IMR-90 (cell line): ENCODE measurements at regions not wholly inside any gene's neighbourhood (a gene's known extent, or its start where the extent isn't known, plus 50 kb on each side); places are given as distances from the start of the nearest gene placed in this dataset.

ENCODE experiments used
- ATAC-seq: fragments of 200-7000 bp; cut with Tn5 transposase; 2 replicates; pipeline ENCODE4 v1.9.1; 2020; ENCODE audit warnings: low read depth, mild to moderate bottlenecking, moderate library complexity
- BruUV-seq: library from RNA; stranded (reverse); fragments of 400-500 nt; replicated peaks from 2 replicates; lab custom pipeline; 2021; lab: Mats Ljungman, UMichigan
- CTCF ChIA-PET: fragments of 300-600 bp; formaldehyde crosslinking; extraction: SDS; loops from one replicate; lab custom pipeline; 2021; ENCODE audit warnings: antibody characterized with exemption; lab: Yijun Ruan, JAX
- POLR2A ChIA-PET: fragments of 300-600 bp; sonication (Branson Sonifier 250); formaldehyde crosslinking; loops from one replicate; lab custom pipeline; 2022; ENCODE audit warnings: antibody characterized with exemption; ENCODE audit not compliant: unreplicated experiment; lab: Charles Lee
- DNase-seq: peaks from one replicate; pipeline ENCODE4 v3.0.0; 2013
- H2AFZ ChIP-seq: replicated peaks from 2 replicates; pipeline ENCODE3; 2013; ENCODE audit warnings: low read length, mild to moderate bottlenecking; ENCODE audit not compliant: poor library complexity
- H2AK5ac ChIP-seq: 2 replicates; pipeline ENCODE4 v1.6.1; 2013; ENCODE audit warnings: low read depth, low read length, inconsistent platforms
- H2AK9ac ChIP-seq: replicated peaks from 2 replicates; pipeline ENCODE3; 2013; ENCODE audit warnings: mild to moderate bottlenecking, low read depth, low read length, moderate library complexity; ENCODE audit not compliant: poor library complexity
- H2BK120ac ChIP-seq: 2 replicates; pipeline ENCODE4 v1.6.1; 2013; ENCODE audit warnings: low read depth, low read length, inconsistent platforms
- H2BK15ac ChIP-seq: 3 replicates; pipeline ENCODE4 v1.6.1; 2013; ENCODE audit warnings: low read depth, low read length, inconsistent platforms
- H2BK20ac ChIP-seq: 2 replicates; pipeline ENCODE4 v1.6.1; 2013; ENCODE audit warnings: low read depth, mild to moderate bottlenecking, inconsistent platforms, low read length, moderate library complexity
- H2BK5ac ChIP-seq: 2 replicates; pipeline ENCODE4 v1.6.1; 2013; ENCODE audit warnings: mild to moderate bottlenecking, low read depth, low read length, inconsistent platforms; ENCODE audit not compliant: poor library complexity, severe bottlenecking
- H3K14ac ChIP-seq: replicated peaks from 2 replicates; pipeline ENCODE4 v1.6.1; 2013; ENCODE audit warnings: low read depth, low read length, inconsistent platforms
- H3K18ac ChIP-seq: 2 replicates; pipeline ENCODE4 v1.6.1; 2013; ENCODE audit warnings: low read depth, low read length, control low read depth
- H3K23ac ChIP-seq: 2 replicates; pipeline ENCODE4 v1.6.1; 2013; ENCODE audit warnings: low read depth, low read length, inconsistent platforms
- H3K27ac ChIP-seq: 2 replicates; pipeline ENCODE4 v1.5.1; 2013; ENCODE audit warnings: mild to moderate bottlenecking, control low read depth, low read length; ENCODE audit not compliant: insufficient read depth
- H3K27me3 ChIP-seq: 2 replicates; pipeline ENCODE4 v1.6.1; 2013; ENCODE audit warnings: low read length; ENCODE audit not compliant: control insufficient read depth, insufficient read depth
- H3K36me3 ChIP-seq: 2 replicates; pipeline ENCODE4 v1.6.1; 2013; ENCODE audit warnings: low read length, mixed read lengths; ENCODE audit not compliant: control insufficient read depth, insufficient read depth
- H3K4ac ChIP-seq: 2 replicates; pipeline ENCODE4 v1.6.1; 2013; ENCODE audit warnings: low read depth, low read length, inconsistent platforms
- H3K4me1 ChIP-seq: 2 replicates; pipeline ENCODE4 v1.6.1; 2013; ENCODE audit warnings: low read length, mixed read lengths; ENCODE audit not compliant: control insufficient read depth, insufficient read depth
- H3K4me2 ChIP-seq: 2 replicates; pipeline ENCODE4 v1.6.1; 2013; ENCODE audit warnings: low read depth, mild to moderate bottlenecking, control low read depth, low read length, moderate library complexity
- H3K4me3 ChIP-seq: 2 replicates; pipeline ENCODE4 v1.5.1; 2013; ENCODE audit warnings: low read depth, mild to moderate bottlenecking, control low read depth, low read length, moderate library complexity; ENCODE audit not compliant: insufficient read depth
- H3K56ac ChIP-seq: 2 replicates; pipeline ENCODE4 v1.6.1; 2013; ENCODE audit warnings: low read length, inconsistent platforms; ENCODE audit not compliant: insufficient read depth; ENCODE audit errors: extremely low read depth
- H3K79me1 ChIP-seq, 2 experiments: 2 replicates each; pipeline ENCODE4 v1.6.1; 2013; ENCODE audit warnings: low read length in 2 of 2, inconsistent platforms in 1 of 2, low read depth in 1 of 2
- H3K9ac ChIP-seq: 2 replicates; pipeline ENCODE4 v1.6.1; 2013; ENCODE audit warnings: low read depth, low read length, control low read depth
- H3K9me1 ChIP-seq: 2 replicates; pipeline ENCODE4 v1.6.1; 2013; ENCODE audit warnings: low read length, inconsistent platforms; ENCODE audit not compliant: insufficient read depth
- H3K9me3 ChIP-seq: 2 replicates; pipeline ENCODE4 v1.6.1; 2013; ENCODE audit warnings: low read length; ENCODE audit not compliant: control insufficient read depth, insufficient read depth
- H4K20me1 ChIP-seq: 2 replicates; pipeline ENCODE4 v1.6.1; 2013; ENCODE audit warnings: low read length, inconsistent platforms; ENCODE audit not compliant: insufficient read depth
- H4K5ac ChIP-seq: 2 replicates; pipeline ENCODE4 v1.6.1; 2013; ENCODE audit warnings: mild to moderate bottlenecking, low read depth, low read length, control low read depth
- H4K8ac ChIP-seq, 2 experiments: 2 replicates each; pipeline ENCODE4 v1.6.1; 2013; ENCODE audit warnings: low read depth in 2 of 2, low read length in 2 of 2, control low read depth in 1 of 2, inconsistent platforms in 1 of 2
- H4K91ac ChIP-seq: 2 replicates; pipeline ENCODE4 v1.6.1; 2013; ENCODE audit warnings: low read depth, low read length, inconsistent platforms; ENCODE audit not compliant: insufficient read depth
- BHLHE40 ChIP-seq: fragments of 150-350 bp; IDR thresholded peaks from 2 replicates; pipeline ENCODE4 v1.6.1; 2016; ENCODE audit warnings: mild to moderate bottlenecking, low read depth, low read length
- CEBPB ChIP-seq: IDR thresholded peaks from 2 replicates; pipeline ENCODE4 v1.6.1; 2012; ENCODE audit warnings: low read depth, low read length, improper control_type of control experiment
- CHD1 ChIP-seq: IDR thresholded peaks from 2 replicates; pipeline ENCODE4 v1.6.1; 2012; ENCODE audit warnings: low read depth, low read length, improper control_type of control experiment
- CTCF ChIP-seq: conservative IDR thresholded peaks from 2 replicates; pipeline ENCODE4 v1.5.1; 2012; ENCODE audit warnings: mild to moderate bottlenecking, low read depth, low read length, improper control_type of control experiment
- ELK1 ChIP-seq: fragments of 150-350 bp; IDR thresholded peaks from 2 replicates; pipeline ENCODE4 v1.6.1; 2016; ENCODE audit warnings: low read depth, mild to moderate bottlenecking, low read length, moderate library complexity, borderline replicate concordance
- FOS ChIP-seq: fragments of 150-350 bp; IDR thresholded peaks from 2 replicates; pipeline ENCODE4 v1.6.1; 2016; ENCODE audit warnings: low read depth, low read length
- MAFK ChIP-seq: IDR thresholded peaks from 2 replicates; pipeline ENCODE4 v1.6.1; 2012; ENCODE audit warnings: low read depth, low read length, improper control_type of control experiment
- MAZ ChIP-seq: IDR thresholded peaks from 2 replicates; pipeline ENCODE4 v1.6.1; 2012; ENCODE audit warnings: low read depth, mild to moderate bottlenecking, low read length, improper control_type of control experiment, moderate library complexity, borderline replicate concordance
- NFE2L2 ChIP-seq: fragments of 150-350 bp; IDR thresholded peaks from 2 replicates; pipeline ENCODE4 v1.6.1; 2016; ENCODE audit warnings: low read depth, mild to moderate bottlenecking, low read length
- POLR2A ChIP-seq: IDR thresholded peaks from 2 replicates; pipeline ENCODE4 v1.6.1; 2012; ENCODE audit warnings: mild to moderate bottlenecking, low read depth, low read length
- RAD21 ChIP-seq: IDR thresholded peaks from 2 replicates; pipeline ENCODE4 v1.6.1; 2012; ENCODE audit warnings: low read length, improper control_type of control experiment
- RCOR1 ChIP-seq: IDR thresholded peaks from 2 replicates; pipeline ENCODE4 v1.6.1; 2012; ENCODE audit warnings: mild to moderate bottlenecking, low read length, improper control_type of control experiment; ENCODE audit not compliant: insufficient replicate concordance
- RFX5 ChIP-seq: IDR thresholded peaks from 2 replicates; pipeline ENCODE4 v1.8.0; 2012; ENCODE audit warnings: low read depth, mild to moderate bottlenecking, low read length, moderate library complexity
- SMC3 ChIP-seq: fragments of 150-350 bp; IDR thresholded peaks from 2 replicates; pipeline ENCODE4 v1.6.1; 2016; ENCODE audit warnings: low read depth, mild to moderate bottlenecking, antibody characterized with exemption, low read length, moderate library complexity
- WGBS, 2 experiments: methylation state at CpG; one replicate each; pipeline versions ENCODE4 v1.1.5 to v1.1.7; 2013; ENCODE audit warnings: missing lambda C conversion rate in 2 of 2; ENCODE audit not compliant: insufficient read length in 1 of 2; ENCODE audit errors: extremely low coverage in 2 of 2; 5-methylcytosine and 5-hydroxymethylcytosine counted together
- dilution Hi-C: fragments of 300-500 bp; cut with HindIII; formaldehyde crosslinking; loops from one replicate; pipeline ENCODE4 v1.14.3; 2018; ENCODE audit warnings: low sequenced_read_pairs; ENCODE audit not compliant: unreplicated experiment
- in situ Hi-C: fragments of 300-500 bp; cut with MboI; formaldehyde crosslinking; loops from 3 replicates; pipeline ENCODE4 v1.14.3; 2019; ENCODE audit warnings: low sequenced_read_pairs, inconsistent platforms, mixed read lengths
- intact Hi-C: fragments of 100-400 bp; cut with micrococcal nuclease; formaldehyde crosslinking; loops from 2 replicates; pipeline ENCODE4 v1.10.0; 2022

GRCh38 chr2:228509021-228509420, 327.5 kb upstream of the SPHKAP start:
- no CpG with 5 or more reads among the region's 2 CpGs for WGBS, 2 experiments
- H3K4me3 ChIP-seq = no peak overlapping the region
- BruUV-seq = no TSS peak

More at GRCh38 chr2:228509021-228509420, 327.5 kb upstream of the SPHKAP start:
- Histone ChIP-seq H4K5ac (no peak overlapping the region), H3K23ac (no peak overlapping the region), H2AK9ac (no peak overlapping the region), H3K9me3 (peaks cover 6% of the 10 kb centered on the region), H3K27me3 (no peaks in the 10 kb centered on the region), H3K36me3 (no peaks in the 10 kb centered on the region), H2BK15ac (no peak overlapping the region), H4K91ac (no peak overlapping the region), H3K9ac (no peak overlapping the region), H4K8ac (no peak overlapping the region), H3K18ac (no peak overlapping the region), H2AFZ (no peak overlapping the region), H2BK120ac (no peak overlapping the region), H2AK5ac (no peak overlapping the region), H3K27ac (no peak overlapping the region), H3K4ac (no peak overlapping the region), H3K9me1 (no peaks in the 10 kb centered on the region), H3K4me1 (no peaks in the 10 kb centered on the region), H4K20me1 (no peaks in the 10 kb centered on the region), H3K4me2 (no peak overlapping the region), H2BK5ac (no peak overlapping the region), H2BK20ac (no peak overlapping the region), H3K79me1 (no peaks in the 10 kb centered on the region), H3K14ac (no peak overlapping the region), H3K56ac (no peak overlapping the region)
- dilution Hi-C loops (no loop called here), intact Hi-C loops (no loop called here), in situ Hi-C loops (no loop called here)
- no peak for ATAC-seq
- TF ChIP-seq MAFK (no peak), CHD1 (no peak), BHLHE40 (no peak), RFX5 (no peak), FOS (no peak), RAD21 (no peak), CTCF (no peak), POLR2A (no peak), ELK1 (no peak), SMC3 (no peak), CEBPB (no peak), NFE2L2 (no peak), MAZ (no peak), RCOR1 (no peak)
- CTCF ChIA-PET = no interaction called here
- POLR2A ChIA-PET = no interaction called here
- DNase-seq = no peak
